Psoas muscle (tissue), 7 donors: ENCODE measurements at regions not wholly inside any gene's neighbourhood (a gene's known extent, or its start where the extent isn't known, plus 50 kb on each side); places are given as distances from the start of the nearest gene placed in this dataset.

ENCODE experiments used
- ATAC-seq, 4 donors: fragments of 200-7000 bp; cut with Tn5 transposase; one replicate each; pipeline ENCODE4 v1.9.1; 2020; ENCODE audit warnings: moderate library complexity in 3 of 4, mild to moderate bottlenecking in 2 of 4
- DNase-seq, 2 donors: peaks; one replicate each; pipeline ENCODE4 v3.0.0-alpha.2; 2020
- H3K27ac ChIP-seq: fragments of 200-600 bp; one replicate; pipeline ENCODE4 v1.8.0; 2022
- H3K27me3 ChIP-seq, 3 donors: fragments of 200-600 bp in 1 of 3; one replicate each; pipeline versions ENCODE4 v1.6.1 to v1.8.0; 2013 to 2022; ENCODE audit warnings: low read length in 2 of 3, mild to moderate bottlenecking in 2 of 3, moderate library complexity in 1 of 3; ENCODE audit not compliant: insufficient read depth in 3 of 3
- H3K36me3 ChIP-seq, 2 donors: fragments of 200-600 bp in 1 of 2; one replicate each; pipeline versions ENCODE4 v1.6.1 to v1.8.0; 2013 to 2022; ENCODE audit warnings: low read depth in 1 of 2, mild to moderate bottlenecking in 1 of 2, moderate library complexity in 1 of 2; ENCODE audit not compliant: insufficient read depth in 1 of 2
- H3K4me1 ChIP-seq: fragments of 200-600 bp; one replicate; pipeline ENCODE4 v1.8.0; 2022
- H3K4me3 ChIP-seq: fragments of 200-600 bp; one replicate; pipeline ENCODE4 v1.8.0; 2022; ENCODE audit warnings: mild to moderate bottlenecking
- H3K9me3 ChIP-seq: fragments of 200-600 bp; one replicate; pipeline ENCODE4 v1.8.0; 2022
- WGBS, 3 donors: extraction: QIAGEN DNeasy Blood & Tissue Kit; methylation state at CpG; one replicate each; pipeline versions ENCODE4 v1.1.6 to v1.1.7; 2013; 5-methylcytosine and 5-hydroxymethylcytosine counted together
- intact Hi-C, 2 donors: fragments of 100-400 bp; cut with DNase I; formaldehyde crosslinking; loops; one replicate each; pipeline versions ENCODE4 v1.11.0 to v1.14.2; 2022
- TF ChIP-seq, protein P1 (sequence below): fragments of 200-600 bp; IDR thresholded peaks from one replicate; pipeline ENCODE4 v1.8.0; 2022; ENCODE audit warnings: antibody characterized with exemption
- donor health status: healthy with polysubstance abuse.
- donor health status: DM: no; HTN: no; CAD: no; lungs with moderate emphysema.
- donor health status: Bipolar disorder and iron deficiency.
- donor health status: healthy.
- donor health status: DM: yes; HTN: yes; CAD: no.
- donor health status: DM: no; HTN: no; CAD: no.
- donor health status: DM: yes; HTN: yes; CAD: no.

DNA sequence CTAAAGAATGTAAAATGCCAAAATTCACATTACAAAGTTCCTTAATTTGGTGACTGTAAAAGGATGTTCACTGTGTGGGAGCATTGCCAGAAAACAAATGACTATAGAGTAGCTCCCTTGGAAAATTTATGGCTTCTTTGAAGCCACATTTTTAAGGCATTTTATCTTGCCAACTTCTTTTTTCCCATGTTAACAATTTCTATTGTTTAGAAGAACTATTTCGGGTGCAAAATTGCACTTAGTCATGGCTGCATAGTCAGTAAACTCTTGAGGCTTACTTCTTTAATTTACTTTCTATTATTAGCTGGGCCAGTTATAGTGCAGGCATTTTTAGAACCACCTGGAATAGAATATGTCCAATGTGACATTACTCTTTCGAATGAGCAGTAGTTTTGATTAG is 515.3 kb downstream of the JRKL start:
- intact Hi-C loops = no loop called here
- Histone ChIP-seq H3K27ac (no peak overlapping the region), H3K36me3 (no peaks in the 10 kb centered on the region), H3K4me3 (no peak overlapping the region), H3K27me3 (no peaks in the 10 kb centered on the region), H3K4me1 (no peaks in the 10 kb centered on the region), H3K9me3 (no peaks in the 10 kb centered on the region)
- 2 to 10% (median 5%) methylated on average over 2 of the region's 2 CpGs for whole genome bisulfite sequencing, 3 donors
- ATAC-seq (peak in 1 of 4 donors; percentile 71), DNase-seq (no peak)
- TF ChIP-seq, protein P1, sequence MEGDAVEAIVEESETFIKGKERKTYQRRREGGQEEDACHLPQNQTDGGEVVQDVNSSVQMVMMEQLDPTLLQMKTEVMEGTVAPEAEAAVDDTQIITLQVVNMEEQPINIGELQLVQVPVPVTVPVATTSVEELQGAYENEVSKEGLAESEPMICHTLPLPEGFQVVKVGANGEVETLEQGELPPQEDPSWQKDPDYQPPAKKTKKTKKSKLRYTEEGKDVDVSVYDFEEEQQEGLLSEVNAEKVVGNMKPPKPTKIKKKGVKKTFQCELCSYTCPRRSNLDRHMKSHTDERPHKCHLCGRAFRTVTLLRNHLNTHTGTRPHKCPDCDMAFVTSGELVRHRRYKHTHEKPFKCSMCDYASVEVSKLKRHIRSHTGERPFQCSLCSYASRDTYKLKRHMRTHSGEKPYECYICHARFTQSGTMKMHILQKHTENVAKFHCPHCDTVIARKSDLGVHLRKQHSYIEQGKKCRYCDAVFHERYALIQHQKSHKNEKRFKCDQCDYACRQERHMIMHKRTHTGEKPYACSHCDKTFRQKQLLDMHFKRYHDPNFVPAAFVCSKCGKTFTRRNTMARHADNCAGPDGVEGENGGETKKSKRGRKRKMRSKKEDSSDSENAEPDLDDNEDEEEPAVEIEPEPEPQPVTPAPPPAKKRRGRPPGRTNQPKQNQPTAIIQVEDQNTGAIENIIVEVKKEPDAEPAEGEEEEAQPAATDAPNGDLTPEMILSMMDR = no peak

DNA sequence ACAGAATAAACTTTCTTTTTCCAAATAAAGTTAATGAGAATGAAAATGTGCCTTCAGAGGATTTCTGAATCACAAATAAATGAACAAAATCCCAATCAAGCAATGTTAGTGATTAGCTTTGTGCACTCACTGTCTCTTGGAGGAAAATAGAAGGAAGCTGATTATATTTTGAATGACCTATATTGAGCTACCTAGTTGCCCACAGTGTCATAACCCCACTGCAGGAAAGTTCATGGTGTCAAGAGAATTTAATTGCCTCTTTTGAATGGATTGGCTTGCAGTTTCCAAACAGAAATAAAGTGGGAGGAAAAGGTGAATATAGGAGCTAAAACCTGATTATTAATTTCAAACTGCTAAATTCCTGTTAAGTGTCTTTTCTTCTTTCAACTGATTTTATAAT is 515.9 kb downstream of the JRKL start:
- H3K27ac ChIP-seq = no peak overlapping the region

DNA sequence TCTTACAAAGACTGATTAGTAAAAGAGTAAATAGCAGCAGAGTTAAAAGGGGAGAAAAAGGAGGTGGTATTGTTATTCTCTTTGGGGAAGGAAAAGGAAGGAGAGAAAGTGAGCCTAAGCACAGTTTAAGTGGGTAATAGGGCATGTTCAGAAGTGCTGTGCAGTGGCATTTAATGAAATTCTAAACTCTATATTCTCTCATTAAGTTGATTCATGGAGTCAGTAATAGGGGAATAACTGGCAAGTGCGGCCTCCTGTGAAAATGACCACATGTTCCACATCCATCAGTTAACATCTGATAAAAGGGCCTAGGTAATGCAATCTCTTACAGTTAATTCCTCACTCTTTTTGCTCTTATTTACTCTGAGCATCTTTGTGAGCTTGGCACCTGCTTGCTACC is 516.7 kb downstream of the JRKL start:
- no peak overlapping the region for H3K27ac ChIP-seq
- H3K4me1 ChIP-seq = no peaks in the 10 kb centered on the region
- ATAC-seq (no peak), DNase-seq (no peak)
- no peak overlapping the region for H3K4me3 ChIP-seq
- H3K36me3 ChIP-seq = no peaks in the 10 kb centered on the region
- H3K9me3 ChIP-seq = no peaks in the 10 kb centered on the region
- H3K27me3 ChIP-seq = no peaks in the 10 kb centered on the region
- TF ChIP-seq, protein P1 = no peak
- intact Hi-C loops = no loop called here
- WGBS, 3 donors = 58 to 71% (median 60%) methylated on average over 1 of the region's 1 CpG

More for the DNA sequence above, 515.9 kb downstream of the JRKL start:
- Histone ChIP-seq H3K36me3 (no peaks in the 10 kb centered on the region), H3K4me3 (no peak overlapping the region), H3K9me3 (no peaks in the 10 kb centered on the region), H3K27me3 (no peaks in the 10 kb centered on the region), H3K4me1 (no peaks in the 10 kb centered on the region)
- intact Hi-C loops = no loop called here
- ATAC-seq (no peak), DNase-seq (no peak)
- TF ChIP-seq, protein P1 = no peak

- ATAC-seq (no peak), DNase-seq (no peak)
- no peaks in the 10 kb centered on the region for H3K4me1 ChIP-seq
- H3K9me3 ChIP-seq = no peaks in the 10 kb centered on the region
- H3K36me3 ChIP-seq = no peaks in the 10 kb centered on the region
- H3K27me3 ChIP-seq = no peaks in the 10 kb centered on the region
- H3K4me3 ChIP-seq = no peak overlapping the region
- intact Hi-C loops = no loop called here
- no peak overlapping the region for H3K27ac ChIP-seq
- TF ChIP-seq, protein P1 = no peak
Observed at GRCh38 chr11:96925862-96926261, 536.0 kb downstream of the JRKL start.

DNA sequence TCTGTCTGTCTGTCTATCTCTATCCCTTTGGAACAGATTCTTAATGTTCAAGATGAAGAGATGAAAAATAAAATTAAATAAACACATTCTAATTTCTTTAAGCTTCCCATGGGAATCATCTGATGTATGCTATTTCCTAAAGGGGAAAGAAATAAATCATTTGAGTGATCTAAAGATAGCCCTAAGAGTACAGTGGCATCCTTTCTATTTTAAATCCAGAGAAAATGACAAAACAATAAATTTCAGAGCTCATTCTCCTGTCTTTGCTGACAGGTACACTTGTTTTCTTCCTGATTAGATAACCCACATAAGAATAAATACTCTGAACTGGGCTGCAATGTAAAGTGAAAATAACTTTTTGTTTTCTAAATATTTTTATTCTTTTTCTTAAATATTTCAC is 550.4 kb downstream of the JRKL start:
- Histone ChIP-seq H3K4me3 (no peak overlapping the region), H3K36me3 (no peaks in the 10 kb centered on the region), H3K9me3 (no peaks in the 10 kb centered on the region), H3K27ac (no peak overlapping the region), H3K4me1 (no peaks in the 10 kb centered on the region), H3K27me3 (no peaks in the 10 kb centered on the region)
- no peak for ATAC-seq
- intact Hi-C loops = no loop called here
- TF ChIP-seq, protein P1 = no peak
- DNase-seq = no peak
